Activated CD8-positive, alpha-beta T cell treated with anti-CD3 and anti-CD28 coated beads for 36 hours (primary cell): ENCODE measurements at regions not wholly inside any gene's neighbourhood (a gene's known extent, or its start where the extent isn't known, plus 50 kb on each side); places are given as distances from the start of the nearest gene placed in this dataset.

Experiments used
- ATAC-seq: fragments of 200-7000 bp; cut with Tn5 transposase; one replicate; pipeline ENCODE4 v1.10.0; 2021; ENCODE audit warnings: mild to moderate bottlenecking, moderate library complexity
- CTCF ChIA-PET: fragments of 350-600 bp; sonication (Branson Sonifier 250); formaldehyde crosslinking; loops from one replicate; lab custom pipeline; 2021; ENCODE audit warnings: antibody characterized with exemption; lab: Charles Lee
- POLR2A ChIA-PET: fragments of 350-600 bp; sonication (Branson Sonifier 250); formaldehyde crosslinking; loops from one replicate; lab custom pipeline; 2021; ENCODE audit warnings: antibody characterized with exemption; lab: Charles Lee
- DNase-seq: peaks from one replicate; pipeline ENCODE4 v3.0.0-alpha.2; 2020
- H3K27ac Mint-ChIP-seq: one replicate; pipeline ENCODE4 v1.8.0; 2021; ENCODE audit warnings: mild to moderate bottlenecking, mixed read lengths
- H3K27me3 Mint-ChIP-seq: one replicate; pipeline ENCODE4 v1.8.0; 2021; ENCODE audit warnings: mixed read lengths
- H3K36me3 Mint-ChIP-seq: one replicate; pipeline ENCODE4 v1.8.0; 2021; ENCODE audit warnings: low read depth, mixed read lengths
- H3K4me1 Mint-ChIP-seq: one replicate; pipeline ENCODE4 v1.8.0; 2021; ENCODE audit warnings: low read depth, mixed read lengths
- H3K4me3 Mint-ChIP-seq: one replicate; pipeline ENCODE4 v1.8.0; 2021; ENCODE audit warnings: mild to moderate bottlenecking, moderate library complexity, mixed read lengths
- H3K9me3 Mint-ChIP-seq: one replicate; pipeline ENCODE4 v1.8.0; 2021; ENCODE audit warnings: mixed read lengths
- intact Hi-C: fragments of 100-400 bp; cut with micrococcal nuclease; formaldehyde crosslinking; loops from one replicate; pipeline ENCODE4 v1.10.0; 2022
- TF ChIP-seq, protein P1 (sequence below): fragments of 200-600 bp; IDR thresholded peaks from one replicate; pipeline ENCODE4 v1.8.0; 2022; ENCODE audit warnings: antibody characterized with exemption, mild to moderate bottlenecking

DNA sequence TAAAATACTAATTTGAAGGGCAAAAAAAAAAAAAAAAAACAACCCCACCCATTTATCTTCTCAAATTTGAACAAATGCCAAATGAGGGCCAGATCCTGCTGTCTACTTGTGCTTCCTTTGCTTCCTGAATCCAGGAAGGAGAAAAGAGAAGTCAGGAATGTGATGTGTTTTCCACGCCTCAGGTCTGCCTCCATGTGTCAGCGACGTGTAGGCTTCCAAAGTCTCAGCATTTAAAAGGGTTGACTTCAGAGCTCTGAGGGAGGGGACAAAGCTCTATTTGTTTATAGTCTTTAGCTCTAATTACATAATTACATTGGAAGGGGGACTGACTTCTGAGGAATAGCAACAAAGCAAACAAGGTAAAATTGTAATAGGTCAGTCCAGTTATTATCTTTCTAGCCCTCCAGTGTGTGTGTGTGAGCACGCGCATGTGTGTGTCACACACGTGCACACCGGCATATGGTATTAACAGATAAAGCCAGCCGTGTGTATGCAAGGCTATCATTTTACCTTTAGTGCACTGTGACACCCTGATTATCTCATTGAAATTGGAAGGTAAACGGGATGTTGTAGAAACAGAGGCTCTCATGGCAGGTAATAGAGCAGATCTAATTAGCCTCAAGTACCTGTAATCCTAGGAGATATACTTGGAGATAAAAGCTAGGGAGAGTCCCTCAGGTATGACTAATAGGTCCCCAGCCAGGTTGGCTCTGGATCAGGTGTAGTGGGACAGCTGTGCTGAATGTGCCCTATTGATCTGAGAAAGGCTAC lies 911.4 kb upstream of the ZEB2 start:
- ChIA-PET POLR2A (no interaction called here), CTCF (no interaction called here)
- H3K9me3 Mint-ChIP-seq: no peaks in the 10 kb centered on the region
- H3K36me3 Mint-ChIP-seq: no peaks in the 10 kb centered on the region
- peaks cover 9% of the 10 kb centered on the region for H3K27me3 Mint-ChIP-seq
- intact Hi-C loops: no loop called here
- DNase-seq (no peak), ATAC-seq (no peak)
- no peaks in the 10 kb centered on the region for H3K4me1 Mint-ChIP-seq
- no peak overlapping the region for H3K4me3 Mint-ChIP-seq
- H3K27ac Mint-ChIP-seq: no peak overlapping the region
- TF ChIP-seq, protein P1, sequence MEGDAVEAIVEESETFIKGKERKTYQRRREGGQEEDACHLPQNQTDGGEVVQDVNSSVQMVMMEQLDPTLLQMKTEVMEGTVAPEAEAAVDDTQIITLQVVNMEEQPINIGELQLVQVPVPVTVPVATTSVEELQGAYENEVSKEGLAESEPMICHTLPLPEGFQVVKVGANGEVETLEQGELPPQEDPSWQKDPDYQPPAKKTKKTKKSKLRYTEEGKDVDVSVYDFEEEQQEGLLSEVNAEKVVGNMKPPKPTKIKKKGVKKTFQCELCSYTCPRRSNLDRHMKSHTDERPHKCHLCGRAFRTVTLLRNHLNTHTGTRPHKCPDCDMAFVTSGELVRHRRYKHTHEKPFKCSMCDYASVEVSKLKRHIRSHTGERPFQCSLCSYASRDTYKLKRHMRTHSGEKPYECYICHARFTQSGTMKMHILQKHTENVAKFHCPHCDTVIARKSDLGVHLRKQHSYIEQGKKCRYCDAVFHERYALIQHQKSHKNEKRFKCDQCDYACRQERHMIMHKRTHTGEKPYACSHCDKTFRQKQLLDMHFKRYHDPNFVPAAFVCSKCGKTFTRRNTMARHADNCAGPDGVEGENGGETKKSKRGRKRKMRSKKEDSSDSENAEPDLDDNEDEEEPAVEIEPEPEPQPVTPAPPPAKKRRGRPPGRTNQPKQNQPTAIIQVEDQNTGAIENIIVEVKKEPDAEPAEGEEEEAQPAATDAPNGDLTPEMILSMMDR: no peak

DNA sequence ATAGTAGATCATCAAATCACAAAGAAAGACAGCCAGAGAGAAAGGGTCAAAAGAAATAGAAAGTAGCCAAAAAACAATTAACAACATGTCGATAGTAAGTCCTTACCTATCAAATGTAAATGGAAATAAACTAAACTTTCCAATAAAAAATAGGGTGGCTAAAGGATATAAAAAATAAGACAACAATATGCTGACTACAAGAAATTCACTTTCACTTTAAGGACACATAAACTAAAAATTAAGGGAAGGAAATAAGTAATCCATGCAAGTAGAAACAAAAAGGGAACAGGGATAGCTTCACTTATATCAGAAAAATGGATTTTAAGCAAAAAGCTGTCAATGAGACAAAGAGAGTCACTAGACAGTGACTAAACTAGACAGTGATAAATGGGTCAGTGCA lies 903.9 kb upstream of the ZEB2 start:
- ChIA-PET POLR2A (no interaction called here), CTCF (no interaction called here)
- Mint-ChIP-seq H3K36me3 (no peaks in the 10 kb centered on the region), H3K9me3 (peaks cover 12% of the 10 kb centered on the region), H3K27ac (no peak overlapping the region), H3K27me3 (no peaks in the 10 kb centered on the region), H3K4me3 (no peak overlapping the region), H3K4me1 (no peaks in the 10 kb centered on the region)
- no peak for ATAC-seq
- intact Hi-C loops: no loop called here
- TF ChIP-seq, protein P1: no peak
- no peak for DNase-seq

DNA sequence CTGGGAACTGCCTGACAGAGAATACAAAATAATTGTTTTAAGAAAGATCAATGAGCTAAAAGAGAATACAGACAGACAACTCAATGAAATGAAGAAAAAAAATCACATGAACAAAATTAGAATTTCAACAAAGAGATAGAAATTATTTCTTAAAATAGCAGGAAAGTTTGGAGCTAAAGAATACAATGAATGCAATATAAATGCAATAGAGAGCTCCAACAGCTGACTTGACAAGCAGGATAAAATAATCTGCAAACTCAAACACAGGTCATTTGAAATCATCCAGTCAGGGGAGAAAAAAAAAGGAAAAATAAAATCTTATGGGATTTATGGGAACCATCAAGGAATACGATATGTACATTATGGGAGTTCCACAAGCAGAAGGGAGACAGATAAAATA lies 902.7 kb upstream of the ZEB2 start:
- TF ChIP-seq, protein P1: no peak
- no peak overlapping the region for H3K27ac Mint-ChIP-seq
- no peak for ATAC-seq
- POLR2A ChIA-PET: no interaction called here
- peaks cover 12% of the 10 kb centered on the region for H3K9me3 Mint-ChIP-seq
- no peaks in the 10 kb centered on the region for H3K27me3 Mint-ChIP-seq
- no peaks in the 10 kb centered on the region for H3K4me1 Mint-ChIP-seq
- no peaks in the 10 kb centered on the region for H3K36me3 Mint-ChIP-seq
- DNase-seq: no peak
- intact Hi-C loops: no loop called here
- H3K4me3 Mint-ChIP-seq: no peak overlapping the region
- CTCF ChIA-PET: no interaction called here

DNA sequence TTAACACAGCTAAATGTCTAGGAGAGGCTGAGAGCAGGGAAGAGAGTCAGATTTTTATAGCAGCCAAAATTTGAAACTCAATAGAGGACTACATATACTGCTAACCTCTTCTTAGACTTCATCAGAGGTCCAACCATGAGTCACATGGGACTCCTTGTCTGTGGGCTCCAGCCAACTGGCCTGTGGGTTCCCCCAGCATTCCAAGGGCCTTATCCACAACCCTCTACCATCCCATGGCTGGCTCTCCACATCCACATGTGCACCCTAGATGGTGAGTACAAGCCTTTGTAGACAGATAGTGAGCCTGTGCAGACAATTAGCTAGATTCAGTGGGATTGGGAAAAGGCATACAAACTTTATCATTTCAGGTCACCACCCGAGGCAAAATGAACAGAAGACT lies 901.9 kb upstream of the ZEB2 start:
- ChIA-PET POLR2A (no interaction called here), CTCF (no interaction called here)
- H3K9me3 Mint-ChIP-seq: peaks cover 12% of the 10 kb centered on the region
- DNase-seq (no peak), ATAC-seq (no peak)
- no peak overlapping the region for H3K27ac Mint-ChIP-seq
- H3K4me3 Mint-ChIP-seq: no peak overlapping the region
- TF ChIP-seq, protein P1: no peak
- H3K36me3 Mint-ChIP-seq: no peaks in the 10 kb centered on the region
- no peaks in the 10 kb centered on the region for H3K27me3 Mint-ChIP-seq
- intact Hi-C loops: no loop called here
- no peaks in the 10 kb centered on the region for H3K4me1 Mint-ChIP-seq

DNA sequence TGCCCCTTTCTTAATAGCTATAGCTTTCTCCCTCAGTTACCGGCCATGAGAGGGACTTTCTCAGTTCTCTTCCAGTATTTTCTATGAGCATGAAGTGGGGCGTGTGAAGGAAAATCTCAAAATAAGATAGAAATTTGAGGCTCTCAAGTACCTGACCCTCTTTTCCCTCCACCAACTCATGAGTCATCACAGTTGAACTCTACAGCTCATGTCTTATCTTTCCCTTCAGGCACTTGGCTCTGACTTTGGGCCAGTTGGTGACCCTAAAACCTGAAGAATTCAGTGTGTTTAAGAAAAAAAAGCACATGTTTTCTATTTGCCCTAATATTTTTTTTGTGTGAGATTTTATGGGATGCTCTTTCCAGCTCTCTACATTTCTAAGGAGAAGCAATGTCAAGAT lies 896.7 kb upstream of the ZEB2 start:
- H3K27me3 Mint-ChIP-seq: peaks cover 8% of the 10 kb centered on the region
- H3K27ac Mint-ChIP-seq: no peak overlapping the region
- CTCF ChIA-PET: no interaction called here
- no peaks in the 10 kb centered on the region for H3K36me3 Mint-ChIP-seq
- POLR2A ChIA-PET: no interaction called here
- peaks cover 6% of the 10 kb centered on the region for H3K9me3 Mint-ChIP-seq
- TF ChIP-seq, protein P1: no peak
- DNase-seq (no peak), ATAC-seq (no peak)
- intact Hi-C loops: no loop called here
- no peak overlapping the region for H3K4me3 Mint-ChIP-seq
- peaks cover 4% of the 10 kb centered on the region for H3K4me1 Mint-ChIP-seq
